ENCODE measurements at regions not wholly inside any gene's neighbourhood (a gene's known extent, or its start where the extent isn't known, plus 50 kb on each side); places are given as distances from the start of the nearest gene placed in this dataset.
"Not testable (repeated sequence)": the region's sequence is repeated elsewhere in the genome, so short reads cannot be mapped to it uniquely, and the experiment has no call there.

DNA sequence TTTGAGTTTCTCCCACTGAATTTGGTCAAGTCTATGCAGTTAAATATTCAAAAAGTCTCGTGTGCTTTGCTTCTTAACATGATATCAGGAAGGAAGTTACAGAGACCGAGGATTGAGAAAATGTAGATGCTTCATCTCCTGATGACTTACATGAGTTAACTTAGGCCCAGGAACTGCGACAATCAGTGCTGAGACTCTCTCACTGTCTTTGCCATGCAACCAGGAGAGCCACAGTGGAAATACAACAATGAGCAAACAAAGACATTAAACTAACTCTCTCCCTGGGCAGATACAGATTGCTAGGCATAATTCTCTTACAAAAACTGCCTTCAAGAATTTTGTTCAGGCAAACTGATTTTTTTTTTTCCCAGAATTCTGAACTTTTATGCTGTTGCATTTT lies 440.6 kb upstream of the EPHA7 start:
- no peak for DNase-seq
- H3K4me3 ChIP-seq, result no peak overlapping the region
- H3K36me3 ChIP-seq, result no peaks in the 10 kb centered on the region
- intact Hi-C loops (cut with DNase I; ENCODE audit: low total_unique reads), result loop anchor here (10.0 kb wide), 1 partner anchor 175 kb away; no protein-coding TSS in a partner anchor
- H3K4me1 ChIP-seq, result no peaks in the 10 kb centered on the region
- TF ChIP-seq, protein P1, sequence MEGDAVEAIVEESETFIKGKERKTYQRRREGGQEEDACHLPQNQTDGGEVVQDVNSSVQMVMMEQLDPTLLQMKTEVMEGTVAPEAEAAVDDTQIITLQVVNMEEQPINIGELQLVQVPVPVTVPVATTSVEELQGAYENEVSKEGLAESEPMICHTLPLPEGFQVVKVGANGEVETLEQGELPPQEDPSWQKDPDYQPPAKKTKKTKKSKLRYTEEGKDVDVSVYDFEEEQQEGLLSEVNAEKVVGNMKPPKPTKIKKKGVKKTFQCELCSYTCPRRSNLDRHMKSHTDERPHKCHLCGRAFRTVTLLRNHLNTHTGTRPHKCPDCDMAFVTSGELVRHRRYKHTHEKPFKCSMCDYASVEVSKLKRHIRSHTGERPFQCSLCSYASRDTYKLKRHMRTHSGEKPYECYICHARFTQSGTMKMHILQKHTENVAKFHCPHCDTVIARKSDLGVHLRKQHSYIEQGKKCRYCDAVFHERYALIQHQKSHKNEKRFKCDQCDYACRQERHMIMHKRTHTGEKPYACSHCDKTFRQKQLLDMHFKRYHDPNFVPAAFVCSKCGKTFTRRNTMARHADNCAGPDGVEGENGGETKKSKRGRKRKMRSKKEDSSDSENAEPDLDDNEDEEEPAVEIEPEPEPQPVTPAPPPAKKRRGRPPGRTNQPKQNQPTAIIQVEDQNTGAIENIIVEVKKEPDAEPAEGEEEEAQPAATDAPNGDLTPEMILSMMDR (IDR thresholded peaks at IDR 0.05), result no peak
- no peak for TF ChIP-seq POLR2A (IDR thresholded peaks at IDR 0.05)
- no peaks in the 10 kb centered on the region for H3K9me3 ChIP-seq
- no peaks in the 10 kb centered on the region for H3K27me3 ChIP-seq
- H3K27ac ChIP-seq, result no peak overlapping the region

DNA sequence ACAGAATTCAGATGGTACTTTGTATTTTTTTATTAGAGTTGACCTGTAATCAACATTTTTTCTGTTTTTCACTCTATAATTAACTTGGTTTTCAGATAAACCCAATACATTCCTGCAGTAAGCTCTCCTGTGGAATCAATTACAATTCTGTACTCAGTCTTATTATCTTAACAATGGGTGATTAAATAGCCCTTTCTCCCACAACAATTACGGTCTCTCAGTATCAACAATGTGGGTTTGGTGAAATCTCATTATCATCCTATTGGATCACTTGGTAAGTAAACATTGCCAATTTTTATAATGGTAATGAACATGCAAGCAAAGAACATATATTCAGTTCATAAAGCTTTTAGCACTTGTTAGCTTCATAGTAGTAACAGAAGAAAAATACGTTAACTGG lies 438.9 kb upstream of the EPHA7 start:
- intact Hi-C loops (cut with DNase I; ENCODE audit: low total_unique reads), result loop anchor here (10.0 kb wide), 1 partner anchor 177 kb away; no protein-coding TSS in a partner anchor

DNA sequence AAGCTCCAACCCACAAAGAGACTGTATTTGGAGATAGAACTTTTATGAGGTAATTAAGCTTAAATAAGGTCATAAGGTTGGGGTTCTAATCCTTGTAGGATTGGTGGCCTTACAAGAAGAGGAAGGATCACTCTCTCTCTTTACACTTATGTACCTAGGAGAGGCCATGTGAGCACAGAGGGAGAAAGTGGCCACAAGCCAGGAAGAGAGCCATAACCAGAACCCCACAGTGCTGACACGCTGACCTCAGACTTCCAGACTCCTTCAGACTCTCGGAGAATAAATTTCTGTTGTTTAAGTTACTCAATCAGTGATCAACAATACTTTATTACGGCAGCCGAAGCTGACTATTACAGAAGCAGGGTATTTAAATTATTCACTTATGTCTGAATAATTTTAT lies 430.5 kb upstream of the EPHA7 start:
- Histone ChIP-seq H3K9me3 (no peaks in the 10 kb centered on the region), H3K36me3 (no peaks in the 10 kb centered on the region), H3K27me3 (no peaks in the 10 kb centered on the region), H3K4me1 (no peaks in the 10 kb centered on the region), H3K27ac (no peak overlapping the region), H3K4me3 (no peak overlapping the region)
- DNase-seq, result no peak
- intact Hi-C loops (cut with DNase I; ENCODE audit: low total_unique reads), result loop anchor here (10.0 kb wide), 1 partner anchor 185 kb away; no protein-coding TSS in a partner anchor
- TF ChIP-seq, protein P1 (IDR thresholded peaks at IDR 0.05), result no peak
- TF ChIP-seq POLR2A (IDR thresholded peaks at IDR 0.05), result no peak

More for the DNA sequence above, 438.9 kb upstream of the EPHA7 start:
- TF ChIP-seq, protein P1 (IDR thresholded peaks at IDR 0.05), result no peak
- no peak for TF ChIP-seq POLR2A (IDR thresholded peaks at IDR 0.05)
- DNase-seq, result no peak
- Histone ChIP-seq H3K27ac (no peak overlapping the region), H3K4me3 (no peak overlapping the region), H3K4me1 (no peaks in the 10 kb centered on the region), H3K36me3 (no peaks in the 10 kb centered on the region), H3K27me3 (no peaks in the 10 kb centered on the region), H3K9me3 (no peaks in the 10 kb centered on the region)

DNA sequence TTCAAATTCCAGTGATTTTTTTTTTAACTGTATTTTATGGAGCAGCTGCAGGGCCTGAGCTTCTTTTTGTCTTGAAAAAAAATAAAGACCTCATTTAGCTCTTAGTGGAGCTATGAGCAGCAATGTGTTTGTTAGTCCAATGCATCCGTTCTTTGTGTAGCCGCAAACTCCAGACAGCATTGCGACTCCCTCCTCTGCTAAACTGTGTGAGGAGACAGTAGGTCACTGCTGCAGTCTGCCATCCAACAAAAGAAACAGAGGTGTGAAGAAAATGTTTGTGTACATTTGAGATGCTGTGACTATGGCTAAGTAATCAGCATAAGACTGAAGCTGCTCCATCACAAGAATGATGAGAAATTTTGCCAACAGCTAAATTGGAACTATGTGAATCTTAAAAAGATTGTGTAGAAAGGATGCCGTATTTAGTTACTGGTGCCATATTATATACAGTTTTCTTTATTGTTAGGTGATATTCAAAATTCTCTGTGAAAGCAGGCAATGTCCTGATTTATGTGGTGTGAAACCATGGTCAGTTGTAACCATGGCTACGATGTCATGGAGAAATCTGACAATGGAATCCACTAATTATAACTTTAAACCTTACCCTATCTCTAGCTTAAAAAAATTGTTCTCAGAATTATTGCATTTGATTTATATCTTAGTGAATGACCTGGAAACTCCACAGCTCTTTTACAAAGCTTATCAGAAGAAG lies 428.8 kb upstream of the EPHA7 start:
- H3K9me3 ChIP-seq, result no peaks in the 10 kb centered on the region
- H3K36me3 ChIP-seq, result no peaks in the 10 kb centered on the region
- no peak overlapping the region for H3K27ac ChIP-seq
- intact Hi-C loops (cut with DNase I; ENCODE audit: low total_unique reads), result no loop called here
- DNase-seq, result no peak
- TF ChIP-seq, protein P1 (IDR thresholded peaks at IDR 0.05), result no peak
- no peak for TF ChIP-seq POLR2A (IDR thresholded peaks at IDR 0.05)
- no peaks in the 10 kb centered on the region for H3K27me3 ChIP-seq
- H3K4me1 ChIP-seq, result no peaks in the 10 kb centered on the region
- no peak overlapping the region for H3K4me3 ChIP-seq

DNA sequence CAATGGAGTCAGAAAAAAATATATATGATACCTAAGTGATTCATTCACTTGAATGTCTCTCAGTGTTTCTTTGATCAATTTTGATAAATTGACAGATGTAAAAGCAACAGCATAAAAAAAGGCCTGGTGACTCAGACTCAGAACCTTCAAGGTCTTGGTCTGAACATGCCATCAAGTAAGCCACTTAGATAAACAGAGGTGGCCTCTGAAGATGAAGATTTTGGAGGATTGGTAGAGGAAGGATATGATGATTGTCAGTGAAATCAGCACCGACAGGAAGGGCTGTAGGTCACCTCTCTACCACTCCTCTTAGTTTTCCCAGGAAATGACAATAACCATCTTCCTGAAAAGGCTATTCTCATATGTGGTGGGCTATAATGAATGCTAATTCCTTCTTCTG lies 422.8 kb upstream of the EPHA7 start:
- TF ChIP-seq, protein P1 (IDR thresholded peaks at IDR 0.05), result no peak
- TF ChIP-seq POLR2A (IDR thresholded peaks at IDR 0.05), result no peak
- intact Hi-C loops (cut with DNase I; ENCODE audit: low total_unique reads), result no loop called here
- no peaks in the 10 kb centered on the region for H3K4me1 ChIP-seq
- no peak overlapping the region for H3K4me3 ChIP-seq
- H3K9me3 ChIP-seq, result no peaks in the 10 kb centered on the region
- DNase-seq, result no peak
- H3K36me3 ChIP-seq, result no peaks in the 10 kb centered on the region
- no peaks in the 10 kb centered on the region for H3K27me3 ChIP-seq
- H3K27ac ChIP-seq, result no peak overlapping the region

DNA sequence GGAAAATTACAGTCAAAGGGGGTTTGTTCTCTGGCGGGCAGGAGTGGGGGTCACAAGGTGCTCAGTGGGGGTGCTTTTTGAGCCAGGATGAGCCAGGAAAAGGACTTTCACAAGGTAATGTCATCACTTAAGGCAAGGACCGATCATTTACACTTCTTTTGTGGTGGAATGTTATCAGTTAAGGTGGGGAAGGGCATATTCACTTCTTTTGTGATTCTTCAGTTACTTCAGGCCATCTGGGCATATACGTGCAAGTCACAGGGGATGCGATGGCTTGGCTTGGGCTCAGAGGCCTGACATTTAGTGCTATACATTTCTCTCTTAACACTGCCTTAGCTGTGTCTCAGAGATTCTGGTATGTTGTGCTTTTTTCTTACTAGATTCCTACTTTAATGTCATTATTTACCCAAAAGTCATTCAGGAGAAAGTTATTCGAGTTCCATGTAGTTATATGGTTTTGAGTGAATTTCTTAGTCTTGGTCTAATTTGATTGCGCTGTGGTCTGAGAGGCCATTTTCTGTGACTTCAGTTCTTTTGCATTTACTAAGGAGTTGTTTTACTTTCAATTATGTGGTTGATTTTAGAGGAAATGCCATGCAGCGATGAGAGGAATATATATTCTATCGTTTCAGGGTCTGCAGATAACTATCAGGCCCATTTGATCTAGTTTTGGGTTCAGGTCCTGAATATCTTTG lies 416.2 kb upstream of the EPHA7 start:
- H3K27me3 ChIP-seq; H3K4me1 ChIP-seq; H3K9me3 ChIP-seq; H3K36me3 ChIP-seq; H3K4me3 ChIP-seq; intact Hi-C loops (cut with DNase I; ENCODE audit: low total_unique reads); H3K27ac ChIP-seq; DNase-seq: not testable (repeated sequence)

DNA sequence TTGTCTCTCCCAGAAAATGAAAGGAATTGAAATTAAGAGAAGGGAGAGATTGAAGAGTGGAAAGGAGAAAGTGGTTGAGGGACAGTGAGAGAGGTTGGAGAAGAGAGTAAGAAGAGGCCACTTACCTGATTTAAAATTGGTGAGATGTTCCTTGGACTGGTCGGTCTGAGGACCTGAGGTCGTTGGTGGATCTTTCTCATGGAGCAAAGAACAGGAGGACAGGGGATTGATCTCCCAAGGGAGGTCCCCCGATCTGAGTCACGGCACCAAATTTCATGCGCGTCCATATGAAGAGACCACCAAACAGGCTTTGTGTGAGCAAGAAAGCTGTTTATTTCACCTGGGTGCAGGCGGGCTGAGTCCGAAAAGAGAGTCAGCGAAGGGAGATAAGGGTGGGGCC lies 415.7 kb upstream of the EPHA7 start:
- H3K27me3 ChIP-seq; H3K4me1 ChIP-seq; DNase-seq; H3K36me3 ChIP-seq; intact Hi-C loops (cut with DNase I; ENCODE audit: low total_unique reads); H3K4me3 ChIP-seq; H3K27ac ChIP-seq; H3K9me3 ChIP-seq: not testable (repeated sequence)

DNA sequence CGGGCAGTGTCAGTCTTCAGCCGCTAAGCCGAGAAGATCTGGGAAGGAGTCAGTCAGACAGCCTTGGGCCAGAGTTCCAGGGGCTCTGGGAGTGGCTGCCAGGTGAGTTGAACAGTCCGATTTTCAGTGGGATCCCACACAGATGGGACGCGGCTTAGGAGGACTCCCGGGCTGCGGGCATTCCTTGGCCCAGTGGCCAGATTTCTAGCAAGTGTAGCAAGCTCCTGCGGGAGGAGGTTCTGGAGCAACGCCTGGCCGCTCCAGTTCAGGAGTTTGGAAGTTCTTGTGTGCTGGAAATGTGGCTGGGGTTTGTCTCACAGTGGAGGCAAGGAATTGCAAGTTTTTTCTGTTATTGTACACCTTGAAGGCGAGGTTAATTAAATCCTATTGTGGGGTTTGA lies 414.0 kb upstream of the EPHA7 start:
- DNase-seq; H3K4me1 ChIP-seq; H3K27me3 ChIP-seq; intact Hi-C loops (cut with DNase I; ENCODE audit: low total_unique reads); H3K9me3 ChIP-seq; H3K27ac ChIP-seq; H3K36me3 ChIP-seq; H3K4me3 ChIP-seq: not testable (repeated sequence)
